ENCODE measurements at regions not wholly inside any gene's neighbourhood (a gene's known extent, or its start where the extent isn't known, plus 50 kb on each side); places are given as distances from the start of the nearest gene placed in this dataset.

- TF ChIP-seq TAF1 (IDR thresholded peaks at IDR 0.05; ENCODE audit: borderline replicate concordance, low read depth, low read length) (no peak), POLR2AphosphoS5 (IDR thresholded peaks at IDR 0.05; ENCODE audit: low read depth, low read length) (no peak)
These were observed 377.0 kb upstream of the RIOK2 start for GRCh38 chr5:97559827-97560598.

All from GM12892 (cell line).